Heart right ventricle (tissue), 16 donors: ENCODE measurements at regions not wholly inside any gene's neighbourhood (a gene's known extent, or its start where the extent isn't known, plus 50 kb on each side); places are given as distances from the start of the nearest gene placed in this dataset.

ENCODE experiments used
- ATAC-seq, 8 donors: fragments of 200-7000 bp; cut with Tn5 transposase; one replicate each; pipeline ENCODE4 v1.9.1; 2020; ENCODE audit warnings: mild to moderate bottlenecking in 8 of 8, moderate library complexity in 8 of 8, moderate number of reproducible peaks in 1 of 8
- DNase-seq, 2 donors: peaks; one replicate each; pipeline ENCODE4 v3.0.0-alpha.2; 2020
- H3K27ac ChIP-seq, 10 donors: fragments of 200-600 bp; sonication (generic) in 2 of 10; one replicate each; pipeline versions ENCODE4 v1.5.0 to v1.8.0; 2020 to 2022; ENCODE audit warnings: mild to moderate bottlenecking in 3 of 10
- H3K27me3 ChIP-seq, 7 donors: fragments of 200-600 bp; one replicate each; pipeline ENCODE4 v1.8.0; 2021 to 2022; ENCODE audit warnings: mild to moderate bottlenecking in 2 of 7
- H3K36me3 ChIP-seq, 9 donors: fragments of 200-600 bp; sonication (generic) in 1 of 9; one replicate each; pipeline versions ENCODE4 v1.5.0 to v1.8.0; 2020 to 2022; ENCODE audit warnings: mild to moderate bottlenecking in 2 of 9
- H3K4me1 ChIP-seq, 9 donors: fragments of 200-600 bp; sonication (generic) in 1 of 9; one replicate each; pipeline versions ENCODE4 v1.5.0 to v1.8.0; 2020 to 2022; ENCODE audit warnings: mild to moderate bottlenecking in 4 of 9
- H3K4me3 ChIP-seq, 10 donors: fragments of 200-600 bp; sonication (generic) in 2 of 10; one replicate each; pipeline versions ENCODE4 v1.5.0 to v1.8.0; 2020 to 2022; ENCODE audit warnings: mild to moderate bottlenecking in 7 of 10, moderate library complexity in 2 of 10
- H3K9me3 ChIP-seq, 11 donors: fragments of 200-600 bp in 10 of 11; sonication (generic) in 2 of 11; one replicate each; pipeline versions ENCODE4 v1.5.0 to v1.8.0; 2013 to 2022; ENCODE audit warnings: mild to moderate bottlenecking in 2 of 11, control low read depth in 1 of 11, moderate library complexity in 1 of 11
- CTCF ChIP-seq, 9 donors: fragments of 200-600 bp; sonication (generic) in 2 of 9; IDR thresholded peaks; one replicate each; pipeline versions ENCODE4 v1.5.0 to v1.8.0; 2021 to 2022; ENCODE audit warnings: antibody characterized with exemption in 9 of 9, mild to moderate bottlenecking in 5 of 9, moderate library complexity in 1 of 9
- WGBS, 2 donors: extraction: QIAGEN DNeasy Blood & Tissue Kit; methylation state at CpG; one replicate each; pipeline ENCODE4 v1.1.7; 2013; ENCODE audit warnings: inconsistent platforms in 1 of 2; 5-methylcytosine and 5-hydroxymethylcytosine counted together
- intact Hi-C, 10 donors: fragments of 100-400 bp; cut with DNase I; formaldehyde crosslinking; loops; one replicate each; pipeline versions ENCODE4 v1.11.1 to v1.14.2; 2022
- donor health status: Arrhythmogenic right ventricular cardiomyopathy.
- donor health status: ischemic (EF 13 %, LVEDD 7.1; RV severe dilation, severe dysfunction).
- donor health status: healthy with polysubstance abuse.
- donor health status: DM: no; HTN: yes; CAD: no.
- donor health status: DM: no; HTN: no; CAD: no.
- donor health status: ischemic (EF 25% LVEDD 6.9; RV normal size, moderate dysfunction).
- donor health status: ischemic (EF 25% LVEDD 5.7; RV mildly dilated, moderate dysfunction).
- donor health status: healthy.
- donor health status: DM: yes; HTN: yes; CAD: no.
- donor health status: Ischemic cardiomyopathy.
- donor health status: ischemic (EF 35%, LVEDD 5.7; RV mildly dilated, moderate dysfunction).
- donor health status: nonischemic (EF 11% LVEDD 7.7; RV severe dilation, severe dysfunction).
- donor health status: DM: yes; HTN: yes; CAD: no.
- donor health status: PGD.
- donor health status: ischemic (EF 29% LVEDD 5.4; RV normal size, mild dysfunction).
- donor health status: nonischemic (EF 23%, LVEDD 6.1; RV moderate dilation, normal function).

DNA sequence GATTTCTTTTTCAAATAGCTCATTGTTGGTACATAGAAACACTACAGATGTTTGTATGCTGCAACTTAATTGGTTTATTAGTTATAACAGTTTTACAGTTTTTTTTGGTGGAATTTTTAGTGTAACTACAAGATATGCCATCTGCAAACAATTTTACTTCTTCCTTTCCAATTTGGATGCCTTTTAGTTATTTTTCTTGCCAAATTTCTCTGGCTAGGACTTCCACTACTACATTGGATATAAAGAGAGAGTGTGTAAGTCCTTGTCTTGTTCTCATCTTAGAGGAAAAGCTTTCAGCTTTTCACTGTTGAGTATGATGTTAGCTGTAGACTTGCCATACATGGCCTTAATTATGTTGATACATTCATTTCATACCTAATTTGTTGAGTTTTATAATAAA lies 143.6 kb upstream of the EOMES start:
- Histone ChIP-seq H3K4me3 (no peak overlapping the region), H3K27ac (no peak overlapping the region), H3K27me3 (no peaks in the 10 kb centered on the region), H3K9me3 (peaks cover 0 to 33% (median 20%) of the 10 kb centered on the region in 11 donors), H3K36me3 (no peaks in the 10 kb centered on the region), H3K4me1 (no peaks in the 10 kb centered on the region)
- intact Hi-C loops: no loop called here
- ATAC-seq: no peak
- no peak for DNase-seq
- TF ChIP-seq CTCF (IDR thresholded peaks at IDR 0.05): no peak

DNA sequence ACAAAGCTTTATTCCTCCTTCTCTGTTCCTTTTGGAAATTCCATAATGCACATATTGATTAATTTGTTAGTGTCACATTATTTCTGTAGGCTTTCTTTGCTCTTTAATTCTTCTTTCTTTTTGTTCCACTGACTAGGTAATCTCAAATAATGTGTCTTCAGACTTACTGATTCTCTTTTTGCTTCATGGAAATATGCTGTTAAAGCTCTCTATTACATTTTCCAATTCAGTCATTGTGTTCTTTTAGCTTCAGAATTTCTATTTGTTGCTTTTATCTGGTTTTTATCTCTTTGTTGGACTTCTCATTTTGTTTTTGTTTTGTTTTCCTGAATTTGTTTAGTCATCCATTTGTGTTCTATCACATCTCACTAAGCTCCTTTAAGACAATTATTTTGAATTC lies 147.0 kb upstream of the EOMES start:
- ATAC-seq (no peak), DNase-seq (no peak)
- no peak overlapping the region for H3K27ac ChIP-seq
- intact Hi-C loops: no loop called here
- no peaks in the 10 kb centered on the region for H3K27me3 ChIP-seq
- H3K4me1 ChIP-seq: no peaks in the 10 kb centered on the region
- no peak overlapping the region for H3K4me3 ChIP-seq
- H3K36me3 ChIP-seq: no peaks in the 10 kb centered on the region
- H3K9me3 ChIP-seq: peaks cover 0 to 34% (median 20%) of the 10 kb centered on the region in 11 donors
- no peak for TF ChIP-seq CTCF (IDR thresholded peaks at IDR 0.05)

DNA sequence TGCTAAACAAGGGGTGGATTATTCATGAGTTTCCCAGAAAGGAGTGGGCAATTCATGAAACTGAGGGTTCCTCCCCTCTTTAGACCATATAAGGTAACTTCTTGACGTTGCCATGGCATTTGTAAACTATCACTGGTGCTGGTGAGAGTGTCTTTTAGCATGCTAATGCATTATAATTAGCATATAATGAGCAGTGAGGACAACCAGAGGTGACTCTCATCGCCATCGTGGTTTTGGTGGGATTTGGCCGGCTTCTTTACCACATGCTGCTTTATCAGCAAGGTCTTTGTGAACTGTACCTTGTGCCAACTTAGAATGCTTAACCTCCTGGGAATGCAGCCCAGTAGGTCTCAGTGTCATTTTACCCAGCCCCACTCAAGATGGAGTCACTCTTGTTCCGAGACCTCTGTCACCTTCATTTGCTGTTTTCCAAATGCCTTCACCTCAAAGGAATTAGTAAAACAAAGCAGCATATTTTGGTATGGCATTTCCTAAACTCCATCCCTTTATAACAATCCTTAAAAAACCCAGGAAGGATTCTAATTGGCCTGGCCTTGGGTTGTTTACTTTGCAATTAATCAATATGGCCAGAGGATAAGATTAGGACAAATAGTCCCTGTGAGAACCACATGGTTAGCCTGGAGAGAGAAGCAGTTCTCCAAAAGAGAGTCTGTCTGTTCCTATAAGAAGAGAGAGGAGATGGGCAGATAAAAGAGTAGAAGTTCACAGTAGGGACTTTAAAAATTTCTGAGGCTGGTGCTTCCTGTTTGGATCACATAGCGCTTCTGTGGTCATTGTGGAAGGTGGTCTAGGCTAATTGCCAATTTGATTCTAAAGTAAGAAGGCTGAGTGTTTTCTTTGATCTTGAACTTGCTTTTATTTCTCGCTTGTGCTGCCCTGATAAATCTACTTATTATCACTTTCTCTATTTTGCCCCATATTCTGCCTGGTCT lies 155.2 kb upstream of the EOMES start:
- ATAC-seq: no peak
- H3K36me3 ChIP-seq: no peaks in the 10 kb centered on the region
- no peak for TF ChIP-seq CTCF (IDR thresholded peaks at IDR 0.05)
- no peak for DNase-seq
- 58 to 63% methylated on average over 7 of the region's 7 CpGs for WGBS, 2 donors
- intact Hi-C loops: no loop called here
- peaks cover 0 to 13% (median 0%) of the 10 kb centered on the region in 9 donors for H3K4me1 ChIP-seq
- H3K4me3 ChIP-seq: no peak overlapping the region
- H3K27ac ChIP-seq: no peak overlapping the region
- H3K27me3 ChIP-seq: peaks cover 0 to 5% (median 0%) of the 10 kb centered on the region in 7 donors
- no peaks in the 10 kb centered on the region for H3K9me3 ChIP-seq

DNA sequence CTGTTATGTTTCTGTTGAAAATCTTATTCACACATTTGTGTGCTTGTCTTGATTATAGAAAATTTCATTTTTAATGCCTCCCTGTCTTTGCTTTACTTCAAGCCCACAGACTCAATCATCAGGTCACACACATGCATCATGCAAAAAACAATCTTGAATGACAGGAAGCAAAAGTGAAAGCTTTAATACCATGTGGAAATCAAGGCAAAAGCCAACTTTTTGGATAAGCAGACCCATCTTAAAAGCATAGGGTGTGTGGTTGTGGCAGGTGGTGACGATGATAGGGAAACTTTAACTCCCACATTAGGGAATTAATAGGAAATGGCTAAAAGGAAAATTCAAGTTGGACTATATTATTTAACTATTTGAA lies 155.9 kb upstream of the EOMES start:
- Histone ChIP-seq H3K4me1 (peaks cover 0 to 13% (median 0%) of the 10 kb centered on the region in 9 donors), H3K27me3 (peaks cover 0 to 5% (median 0%) of the 10 kb centered on the region in 7 donors), H3K27ac (no peak overlapping the region), H3K4me3 (no peak overlapping the region), H3K9me3 (no peaks in the 10 kb centered on the region), H3K36me3 (no peaks in the 10 kb centered on the region)
- intact Hi-C loops: no loop called here
- DNase-seq: no peak
- WGBS, 2 donors: 50 to 57% methylated on average over 1 of the region's 1 CpG
- no peak for TF ChIP-seq CTCF (IDR thresholded peaks at IDR 0.05)
- ATAC-seq: no peak
